GM23248 (cell line): ENCODE measurements at regions not wholly inside any gene's neighbourhood (a gene's known extent, or its start where the extent isn't known, plus 50 kb on each side); places are given as distances from the start of the nearest gene placed in this dataset.

Experiments used
- DNase-seq: peaks from one replicate; pipeline ENCODE4 v3.0.0-alpha.2; 2015
- H2AFZ ChIP-seq: fragments of 200-600 bp; sonication (generic); 2 replicates; pipeline ENCODE4 v1.6.1; 2016; ENCODE audit warnings: antibody characterized with exemption
- H3F3A ChIP-seq: fragments of 200-600 bp; sonication (generic); 2 replicates; pipeline ENCODE4 v1.6.1; 2016; ENCODE audit warnings: mild to moderate bottlenecking, antibody characterized with exemption, mixed run types; ENCODE audit not compliant: insufficient read depth
- H3K27ac ChIP-seq: fragments of 200-600 bp; sonication (generic); 2 replicates; pipeline ENCODE4 v1.5.1; 2016; ENCODE audit warnings: mild to moderate bottlenecking
- H3K27me3 ChIP-seq: fragments of 200-600 bp; sonication (generic); replicated peaks from 2 replicates; pipeline ENCODE4 v1.6.1; 2016; ENCODE audit warnings: mild to moderate bottlenecking; ENCODE audit not compliant: insufficient read depth
- H3K36me3 ChIP-seq: fragments of 200-600 bp; sonication (generic); 2 replicates; pipeline ENCODE4 v1.6.1; 2016; ENCODE audit warnings: low read depth, mild to moderate bottlenecking
- H3K4me1 ChIP-seq: fragments of 200-600 bp; sonication (generic); 2 replicates; pipeline ENCODE4 v1.6.1; 2016; ENCODE audit warnings: mild to moderate bottlenecking; ENCODE audit not compliant: insufficient read depth
- H3K4me2 ChIP-seq: fragments of 200-600 bp; sonication (generic); one replicate; pipeline ENCODE4 v1.6.1; 2016; ENCODE audit warnings: mild to moderate bottlenecking; ENCODE audit not compliant: unreplicated experiment
- H3K4me3 ChIP-seq: fragments of 200-600 bp; sonication (generic); 2 replicates; pipeline ENCODE4 v1.5.1; 2016; ENCODE audit warnings: mild to moderate bottlenecking
- H3K79me2 ChIP-seq: fragments of 200-600 bp; sonication (generic); 2 replicates; pipeline ENCODE4 v1.6.1; 2016; ENCODE audit warnings: mild to moderate bottlenecking; ENCODE audit not compliant: insufficient read depth
- H3K9ac ChIP-seq: fragments of 200-600 bp; sonication (generic); 2 replicates; pipeline ENCODE4 v1.6.1; 2016; ENCODE audit warnings: mild to moderate bottlenecking
- H3K9me2 ChIP-seq: fragments of 200-600 bp; sonication (generic); 2 replicates; pipeline ENCODE4 v1.6.1; 2016; ENCODE audit warnings: mixed run types, mild to moderate bottlenecking, moderate library complexity; ENCODE audit not compliant: insufficient read depth
- H3K9me3 ChIP-seq: fragments of 200-600 bp; sonication (generic); one replicate; pipeline ENCODE4 v1.6.1; 2017; ENCODE audit warnings: low read depth
- H4K20me1 ChIP-seq: fragments of 200-600 bp; sonication (generic); 2 replicates; pipeline ENCODE4 v1.6.0; 2016; ENCODE audit not compliant: insufficient read depth
- EZH2 ChIP-seq: fragments of 200-600 bp; sonication (generic); IDR thresholded peaks from 2 replicates; pipeline ENCODE4 v1.6.1; 2018; ENCODE audit warnings: antibody characterized with exemption, mild to moderate bottlenecking; ENCODE audit not compliant: insufficient read depth, poor library complexity, severe bottlenecking
- EZH2phosphoT487 ChIP-seq: fragments of 200-600 bp; sonication (generic); IDR thresholded peaks from 2 replicates; pipeline ENCODE4 v1.6.1; 2018; ENCODE audit warnings: antibody characterized with exemption, moderate library complexity, mild to moderate bottlenecking, low read depth; ENCODE audit not compliant: insufficient read depth
- WGBS, 2 experiments: methylation state at CpG; one replicate each; pipeline ENCODE4 v1.1.6; 2015 to 2017; ENCODE audit warnings: low lambda C conversion rate in 2 of 2, low coverage in 1 of 2; ENCODE audit errors: missing lambda C conversion rate in 2 of 2; 5-methylcytosine and 5-hydroxymethylcytosine counted together
- in situ Hi-C: fragments of 300-500 bp; cut with MboI; formaldehyde crosslinking; loops from 2 replicates; pipeline ENCODE4 v1.15.0; 2020

DNA sequence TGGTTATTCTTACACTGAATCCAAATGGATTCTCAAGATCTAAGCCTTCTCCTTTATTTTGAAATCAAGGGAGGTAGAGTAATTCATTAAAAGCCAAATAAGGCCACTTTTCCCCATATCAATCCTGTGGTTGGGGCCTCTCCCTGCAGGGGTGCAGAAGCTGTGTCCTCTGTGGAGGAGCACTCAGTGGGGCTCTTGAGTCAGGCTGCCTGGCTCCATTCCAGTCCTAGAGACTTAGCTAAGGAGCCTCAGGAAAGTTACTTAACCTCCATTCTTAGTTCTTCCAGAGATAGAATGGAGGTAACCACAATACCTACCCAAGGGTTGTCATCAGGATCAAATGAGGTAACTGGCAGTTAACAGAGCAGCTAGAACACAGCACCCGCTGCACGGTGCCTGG, 564.3 kb downstream of the CMPK2 start:
- in situ Hi-C loops = no loop called here
- no peak overlapping the region for H3K4me3 ChIP-seq
- H4K20me1 ChIP-seq = no peaks in the 10 kb centered on the region
- no peak overlapping the region for H2AFZ ChIP-seq
- no peak overlapping the region for H3K27ac ChIP-seq
- no peaks in the 10 kb centered on the region for H3K79me2 ChIP-seq
- no peaks in the 10 kb centered on the region for H3F3A ChIP-seq
- WGBS, 2 experiments = 13 to 18% methylated on average over 2 of the region's 2 CpGs
- H3K36me3 ChIP-seq = no peaks in the 10 kb centered on the region
- H3K9me3 ChIP-seq = no peaks in the 10 kb centered on the region
- H3K27me3 ChIP-seq = no peaks in the 10 kb centered on the region
- TF ChIP-seq EZH2phosphoT487 (no peak), EZH2 (no peak)
- H3K4me2 ChIP-seq = no peak overlapping the region
- DNase-seq = no peak
- no peak overlapping the region for H3K9ac ChIP-seq
- H3K4me1 ChIP-seq = no peaks in the 10 kb centered on the region
- no peaks in the 10 kb centered on the region for H3K9me2 ChIP-seq

- Histone ChIP-seq H3K9ac (no peak overlapping the region), H4K20me1 (no peaks in the 10 kb centered on the region), H3K27me3 (no peaks in the 10 kb centered on the region), H3K9me2 (no peaks in the 10 kb centered on the region), H3K36me3 (no peaks in the 10 kb centered on the region), H3K4me2 (no peak overlapping the region), H3K4me1 (no peaks in the 10 kb centered on the region), H2AFZ (no peak overlapping the region), H3K4me3 (no peak overlapping the region), H3K79me2 (no peaks in the 10 kb centered on the region), H3K27ac (no peak overlapping the region), H3F3A (no peaks in the 10 kb centered on the region), H3K9me3 (no peaks in the 10 kb centered on the region)
- no peak for TF ChIP-seq EZH2
- TF ChIP-seq EZH2phosphoT487 = no peak
- no peak for DNase-seq
- in situ Hi-C loops = no loop called here
- 13 to 15% methylated on average over 2 of the region's 2 CpGs for WGBS, 2 experiments
Observed at GRCh38 chr2:6308986-6309385, 556.7 kb downstream of the CMPK2 start.

DNA sequence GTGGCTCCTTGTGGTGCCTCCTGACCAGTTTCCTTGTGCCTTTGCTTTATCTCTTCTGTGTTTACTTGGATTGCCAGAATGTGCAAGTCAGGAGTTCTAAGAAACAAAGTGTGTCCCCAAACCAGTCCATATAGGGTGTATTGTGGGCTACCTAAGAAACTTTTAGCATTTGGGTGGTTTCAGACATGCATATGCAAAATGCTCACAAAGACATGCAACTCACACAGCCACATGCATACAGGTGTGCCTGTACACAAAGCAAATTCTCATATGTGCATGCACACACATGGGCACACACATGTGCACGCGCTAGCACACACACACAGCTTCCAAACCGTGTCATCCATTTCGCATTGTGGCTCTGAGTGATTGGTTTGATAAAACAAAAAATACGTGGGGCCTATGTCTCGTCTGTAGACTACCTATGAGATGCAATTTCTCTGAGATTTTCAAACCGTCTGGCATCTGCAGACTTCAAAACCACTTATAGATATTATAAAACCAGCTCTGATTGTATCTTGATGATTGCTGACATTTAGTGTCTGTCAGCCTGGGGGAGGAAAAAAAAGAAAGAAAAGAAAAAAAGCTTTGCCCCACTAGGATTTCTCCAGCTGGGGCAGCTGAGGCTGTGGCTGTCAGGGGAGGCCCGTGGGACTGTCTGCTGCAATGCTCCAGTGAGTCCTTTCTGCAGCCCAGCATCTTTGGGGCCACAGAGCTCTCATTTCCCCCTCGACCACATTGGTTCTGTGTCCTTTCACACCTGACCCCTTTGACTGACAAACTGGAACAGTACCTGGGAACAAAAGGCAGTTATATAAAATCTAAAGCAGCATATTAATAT, 556.1 kb downstream of the CMPK2 start:
- no peak overlapping the region for H2AFZ ChIP-seq
- H3K4me2 ChIP-seq = no peak overlapping the region
- H3K4me3 ChIP-seq = no peak overlapping the region
- TF ChIP-seq EZH2 = no peak
- TF ChIP-seq EZH2phosphoT487 = no peak
- no peaks in the 10 kb centered on the region for H3K79me2 ChIP-seq
- no peaks in the 10 kb centered on the region for H3K36me3 ChIP-seq
- H3K4me1 ChIP-seq = no peaks in the 10 kb centered on the region
- H3K27me3 ChIP-seq = no peaks in the 10 kb centered on the region
- in situ Hi-C loops = no loop called here
- H3F3A ChIP-seq = no peaks in the 10 kb centered on the region
- 20 to 24% methylated on average over 9 of the region's 9 CpGs for WGBS, 2 experiments
- H3K27ac ChIP-seq = no peak overlapping the region
- H3K9me3 ChIP-seq = no peaks in the 10 kb centered on the region
- DNase-seq = no peak
- H3K9ac ChIP-seq = no peak overlapping the region
- no peaks in the 10 kb centered on the region for H4K20me1 ChIP-seq
- H3K9me2 ChIP-seq = no peaks in the 10 kb centered on the region

DNA sequence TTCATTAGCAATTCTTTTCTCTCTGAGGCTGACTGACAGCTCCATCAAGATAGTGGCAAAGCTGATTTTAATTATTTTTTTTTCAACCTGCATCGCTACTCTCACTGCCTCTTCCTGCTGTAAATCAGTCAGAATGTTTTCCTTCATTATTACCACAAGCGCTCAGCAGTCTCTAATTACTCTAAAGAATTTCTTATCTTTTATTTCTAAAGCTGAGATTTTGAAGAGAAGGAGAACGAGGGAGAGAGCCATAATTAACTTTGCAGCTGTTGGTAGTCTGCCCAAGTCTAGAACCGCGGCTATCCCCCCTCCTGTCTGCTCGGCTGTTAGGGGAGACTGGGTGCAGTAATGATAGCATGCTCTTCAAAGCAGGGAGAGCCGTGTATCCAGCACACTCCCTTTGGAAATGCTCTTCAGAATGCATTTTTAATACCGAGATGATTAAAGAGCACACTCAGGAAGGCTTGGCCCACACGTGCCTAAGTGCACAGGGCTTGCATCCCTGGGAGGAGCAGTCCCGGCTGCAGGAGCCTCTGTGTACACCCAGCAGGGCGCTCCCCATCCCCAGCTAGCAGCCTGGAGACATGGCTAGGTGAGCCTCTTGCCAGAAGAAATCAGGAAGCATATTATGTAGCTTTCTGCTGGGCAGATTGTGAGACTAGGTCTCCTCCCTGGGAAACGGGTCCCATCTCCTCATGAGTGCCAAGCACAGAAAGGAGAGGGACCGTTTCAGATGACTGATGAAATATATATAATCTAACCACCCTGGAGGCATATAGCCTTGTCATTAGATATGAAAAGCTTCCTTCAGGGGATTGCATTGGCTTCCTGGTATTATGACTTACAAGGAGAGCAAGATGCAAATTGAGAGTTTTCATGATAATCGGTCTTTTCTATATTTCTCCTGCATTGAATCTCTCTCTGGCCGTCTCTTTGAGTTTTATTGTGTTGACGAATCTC, 555.2 kb downstream of the CMPK2 start:
- WGBS, 2 experiments = 6% methylated on average over 16 of the region's 16 CpGs
- Histone ChIP-seq H3K79me2 (no peaks in the 10 kb centered on the region), H3K9ac (no peak overlapping the region), H3K36me3 (no peaks in the 10 kb centered on the region), H3K9me3 (no peaks in the 10 kb centered on the region), H3K4me2 (no peak overlapping the region), H2AFZ (no peak overlapping the region), H3K4me3 (no peak overlapping the region), H3K4me1 (no peaks in the 10 kb centered on the region), H4K20me1 (no peaks in the 10 kb centered on the region), H3F3A (no peaks in the 10 kb centered on the region), H3K9me2 (no peaks in the 10 kb centered on the region), H3K27me3 (no peaks in the 10 kb centered on the region), H3K27ac (no peak overlapping the region)
- DNase-seq = no peak
- in situ Hi-C loops = no loop called here
- no peak for TF ChIP-seq EZH2
- TF ChIP-seq EZH2phosphoT487 = no peak
